Stimulated activated CD4-positive, alpha-beta T cell treated with anti-CD3 and anti-CD28 coated beads, Interleukin-4, amount 100 ng/mL, for 1 hour (primary cell): ENCODE measurements at regions not wholly inside any gene's neighbourhood (a gene's known extent, or its start where the extent isn't known, plus 50 kb on each side); places are given as distances from the start of the nearest gene placed in this dataset.

Source experiments
- DNase-seq: peaks from one replicate; pipeline ENCODE4 v3.0.0-alpha.2; 2020

DNA sequence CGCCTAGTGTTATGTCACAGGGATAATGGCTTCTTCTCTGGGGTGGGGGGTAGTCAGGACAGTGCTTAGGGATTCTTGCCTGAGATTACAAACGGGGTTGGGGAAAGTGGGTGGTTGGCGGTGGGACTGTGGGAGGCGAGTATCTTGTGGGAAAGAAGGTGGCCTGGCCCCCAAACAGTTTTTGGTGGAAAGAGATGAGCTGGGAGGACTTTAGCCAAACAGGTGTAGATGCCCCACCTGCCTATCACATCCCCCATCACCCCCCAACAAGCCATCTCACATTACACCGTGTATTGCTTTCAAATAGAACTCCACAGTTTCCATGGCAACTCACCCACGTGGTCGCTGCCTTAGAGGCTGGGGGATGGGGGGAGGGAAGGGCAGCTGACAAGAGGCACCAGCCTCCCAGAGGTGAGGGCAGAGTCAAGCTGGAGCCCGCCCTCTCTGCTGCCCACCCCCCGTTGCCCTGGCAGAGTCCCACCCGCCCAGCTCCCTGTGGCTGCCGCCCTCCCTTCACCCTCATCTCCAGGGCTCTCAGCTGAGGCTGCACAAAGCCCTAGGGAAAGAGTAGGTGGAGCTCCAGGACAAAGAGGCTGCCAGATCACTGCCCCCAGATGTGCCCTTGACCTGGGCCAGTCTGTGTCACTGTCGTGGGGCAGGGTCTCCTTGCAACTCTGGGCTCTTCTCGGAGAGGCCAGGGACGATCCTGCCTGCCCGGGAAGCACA, 98.3 kb downstream of the LRRC74A start:
- DNase-seq: peak; percentile 30

DNA sequence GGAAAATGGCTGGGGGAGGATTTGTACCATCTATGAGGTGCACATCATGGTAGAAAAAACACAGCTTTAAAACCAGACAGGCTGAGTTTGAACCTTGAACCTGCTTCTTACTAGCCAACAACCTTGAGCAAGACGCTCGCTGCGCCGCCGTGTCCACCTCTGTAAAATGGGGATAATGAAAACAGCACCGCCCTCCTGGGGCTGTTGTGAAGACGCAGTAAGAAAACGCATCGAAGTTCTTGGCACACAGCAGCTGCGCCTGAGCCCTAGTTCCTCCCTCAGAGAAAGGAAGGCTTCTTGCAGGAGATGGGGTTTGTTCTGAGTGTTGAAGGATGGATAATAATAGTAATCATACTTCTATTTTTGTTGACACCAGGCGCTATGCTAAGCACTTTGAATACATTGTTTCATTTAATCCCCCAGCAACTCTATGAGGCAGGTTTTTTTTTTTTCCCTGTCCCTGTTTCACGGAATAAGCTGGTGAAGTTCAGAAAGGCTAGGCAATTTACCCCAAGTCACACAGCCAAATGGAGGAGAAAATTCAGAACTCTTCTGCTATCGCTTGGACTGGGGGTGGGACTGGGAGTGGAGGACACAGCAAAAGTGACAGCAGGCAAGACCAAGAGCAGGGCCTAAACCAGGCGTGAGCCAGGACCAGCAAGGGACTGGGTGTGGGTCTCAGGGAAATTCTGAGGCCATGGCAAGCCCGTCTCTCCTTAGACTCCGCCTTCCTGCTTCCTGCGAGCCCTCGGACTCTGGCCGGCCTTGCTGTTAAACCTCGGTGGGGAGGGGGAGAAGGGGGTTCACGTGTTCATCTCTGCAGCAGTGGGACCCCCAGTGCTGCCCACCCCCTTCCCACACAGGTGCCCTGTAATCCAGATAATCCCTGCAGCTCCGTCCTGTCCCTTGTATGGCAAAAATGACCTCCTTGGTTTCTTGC, 97.5 kb downstream of the LRRC74A start:
- DNase-seq: no peak

- DNase-seq: no peak
These were observed 96.4 kb downstream of the LRRC74A start for GRCh38 chr14:76922584-76922983.

- no peak for DNase-seq
These were observed 95.9 kb downstream of the LRRC74A start for GRCh38 chr14:76922092-76922491.

- DNase-seq: no peak
These were observed 94.8 kb downstream of the LRRC74A start for GRCh38 chr14:76921088-76921399.

- DNase-seq: no peak
These were observed 94.3 kb downstream of the LRRC74A start for GRCh38 chr14:76920331-76921087.

DNA sequence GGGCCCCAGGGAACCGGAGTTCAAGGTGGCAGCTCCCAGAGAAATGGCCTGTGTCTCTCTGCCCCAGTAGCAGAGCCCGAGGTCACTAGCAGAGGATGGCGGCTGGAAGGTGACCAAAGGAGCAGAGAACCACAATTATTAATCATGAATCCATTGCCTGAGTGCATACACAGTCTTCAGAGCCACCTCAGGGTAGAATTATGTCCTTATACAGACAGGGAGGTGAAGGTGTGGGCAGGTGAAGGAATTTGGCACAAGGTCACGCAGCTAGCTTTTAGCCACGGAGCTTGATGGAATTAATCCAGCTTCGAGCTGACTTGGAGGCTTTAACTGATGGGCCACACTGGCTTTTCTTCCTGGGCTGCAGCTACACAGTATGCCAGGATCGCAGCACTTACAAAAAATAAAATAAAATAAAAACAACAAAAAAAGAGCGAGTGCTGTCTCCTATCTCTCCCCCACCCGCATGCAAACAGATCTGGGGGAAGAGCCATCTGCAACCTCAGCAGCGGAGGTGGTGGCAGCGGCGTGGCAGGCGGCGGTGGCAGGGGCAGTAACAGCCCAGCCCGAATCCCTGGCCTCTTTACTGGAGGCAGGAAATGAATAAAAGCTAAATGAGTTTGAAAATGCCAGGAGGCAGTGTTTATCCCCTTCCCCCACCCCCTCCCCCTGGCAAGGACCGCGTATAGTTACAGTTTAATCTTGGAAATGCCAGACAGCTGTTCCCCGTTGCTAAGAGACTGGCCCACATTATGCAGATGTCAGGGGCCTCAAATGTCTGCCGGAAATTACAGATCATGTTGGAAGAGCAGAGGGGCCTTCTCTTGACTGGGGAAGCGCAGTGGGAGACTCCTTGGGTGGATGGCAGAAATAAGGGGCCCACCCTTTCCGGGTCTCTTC, 93.5 kb downstream of the LRRC74A start:
- no peak for DNase-seq
